Medulla oblongata (tissue), 1 donor: ENCODE measurements at regions not wholly inside any gene's neighbourhood (a gene's known extent, or its start where the extent isn't known, plus 50 kb on each side); places are given as distances from the start of the nearest gene placed in this dataset.
A peak's percentile ranks its signal among the peaks of the same experiment; 100 is the strongest.
"Not testable (repeated sequence)": the region's sequence is repeated elsewhere in the genome, so short reads cannot be mapped to it uniquely, and the experiment has no call there.

ENCODE experiments used
- DNase-seq: peaks from one replicate; pipeline ENCODE4 v3.0.0-alpha.2; 2015; ENCODE audit errors: extremely low spot score

GRCh38 chr7:56466607-56467525 is 350.6 kb upstream of the NUPR2 start:
- DNase-seq: not testable (repeated sequence)

DNA sequence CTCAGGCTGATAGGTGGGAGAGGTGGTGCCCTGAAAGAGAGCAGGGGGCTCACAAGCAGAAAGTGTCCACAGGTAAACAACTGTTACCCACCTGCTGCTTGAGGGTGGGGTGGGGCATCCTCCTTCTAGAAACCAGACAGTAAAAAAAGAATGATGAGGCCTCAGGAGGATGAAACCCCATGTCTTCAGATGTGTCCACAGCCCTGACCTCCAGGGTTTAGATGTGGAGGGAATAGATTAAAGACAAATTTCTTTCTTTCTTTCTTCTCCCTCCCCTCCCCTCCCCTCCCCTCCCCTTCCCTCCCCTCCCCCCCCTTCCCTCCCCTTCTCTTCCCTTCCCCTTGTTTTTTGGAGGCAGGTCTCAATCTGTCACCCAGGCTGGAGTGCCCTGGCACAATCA is 333.5 kb upstream of the NUPR2 start:
- no peak for DNase-seq

GRCh38 chr7:56447864-56448693 is 331.9 kb upstream of the NUPR2 start:
- DNase-seq: peak; percentile 7

DNA sequence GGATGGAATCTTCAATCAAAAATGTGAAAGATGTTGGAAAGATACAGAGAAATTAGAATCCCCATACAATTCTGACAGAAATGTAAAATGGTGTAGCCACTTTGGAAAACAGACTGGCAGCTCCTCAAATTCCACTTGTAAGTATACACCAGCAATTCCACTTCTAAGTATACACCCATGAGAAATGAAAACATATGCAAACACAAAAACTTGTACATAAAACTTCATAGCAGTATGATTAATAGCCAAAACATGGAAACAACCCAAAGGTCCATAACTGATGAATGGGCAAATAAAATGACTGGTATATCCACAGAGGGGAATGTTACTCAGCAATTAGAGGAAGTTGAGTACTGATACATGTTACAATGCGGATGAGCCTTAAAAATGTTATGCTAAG is 304.3 kb upstream of the NUPR2 start:
- DNase-seq: not testable (repeated sequence)

DNA sequence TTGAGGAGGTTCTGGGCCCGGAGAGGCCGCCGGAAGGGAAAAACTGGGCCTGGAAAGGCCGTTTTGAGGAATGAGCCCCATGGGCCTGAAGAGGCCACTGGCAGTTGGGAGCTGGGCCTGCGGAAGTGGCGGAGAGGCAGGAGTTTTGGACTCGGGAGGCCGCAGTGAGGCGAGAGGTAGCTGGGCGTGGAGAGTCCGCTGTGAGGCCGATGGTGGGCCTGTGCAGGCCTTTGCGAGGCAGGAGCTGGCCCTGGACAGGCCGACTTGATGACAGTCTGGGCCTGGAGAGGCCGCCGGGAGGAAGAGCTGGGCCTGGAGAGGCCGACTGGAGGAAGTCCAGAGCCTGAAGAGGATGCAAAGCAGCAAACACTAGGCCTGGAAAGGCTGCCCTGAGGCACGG is 259.0 kb upstream of the NUPR2 start:
- no peak for DNase-seq

DNA sequence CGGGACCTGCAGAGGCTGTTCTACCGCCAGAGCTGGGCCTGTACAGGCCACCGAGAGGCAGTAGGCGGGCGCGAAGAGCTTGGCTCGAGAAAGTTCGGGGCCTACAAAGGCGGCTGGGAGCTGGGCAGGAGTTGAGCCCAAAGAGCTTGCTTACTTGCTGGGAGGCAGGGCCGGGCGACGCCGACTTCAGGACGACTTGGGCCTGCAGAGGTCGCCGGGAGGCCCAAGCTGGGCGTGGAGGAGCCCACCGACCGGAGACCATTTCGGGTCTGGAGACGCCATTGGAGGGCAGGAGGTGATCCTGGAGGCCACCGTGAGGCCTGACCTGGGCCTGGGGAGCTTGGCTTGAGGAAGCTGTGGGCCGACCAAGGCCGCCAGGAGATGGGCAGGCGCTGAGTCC is 258.4 kb upstream of the NUPR2 start:
- not testable (repeated sequence) for DNase-seq

DNA sequence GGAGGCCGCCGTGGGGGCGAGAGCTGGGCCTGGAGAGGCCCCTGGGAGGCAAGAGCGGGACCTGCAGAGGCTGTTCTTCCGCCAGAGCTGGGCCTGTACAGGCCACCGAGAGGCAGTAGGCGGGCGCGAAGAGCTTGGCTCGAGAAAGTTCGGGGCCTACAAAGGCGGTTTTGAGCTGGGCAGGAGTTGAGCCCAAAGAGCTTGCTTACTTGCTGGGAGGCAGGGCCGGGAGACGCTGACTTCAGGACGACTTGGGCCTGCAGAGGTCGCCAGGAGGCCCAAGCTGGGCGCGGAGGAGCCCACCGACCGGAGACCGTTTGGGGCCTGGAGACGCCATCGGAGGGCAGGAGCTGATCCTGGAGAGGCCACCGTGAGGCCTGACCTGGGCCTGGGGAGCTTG is 257.1 kb upstream of the NUPR2 start:
- DNase-seq: not testable (repeated sequence)

- DNase-seq: not testable (repeated sequence)
These were observed 255.6 kb upstream of the NUPR2 start for GRCh38 chr7:56371792-56372191.

DNA sequence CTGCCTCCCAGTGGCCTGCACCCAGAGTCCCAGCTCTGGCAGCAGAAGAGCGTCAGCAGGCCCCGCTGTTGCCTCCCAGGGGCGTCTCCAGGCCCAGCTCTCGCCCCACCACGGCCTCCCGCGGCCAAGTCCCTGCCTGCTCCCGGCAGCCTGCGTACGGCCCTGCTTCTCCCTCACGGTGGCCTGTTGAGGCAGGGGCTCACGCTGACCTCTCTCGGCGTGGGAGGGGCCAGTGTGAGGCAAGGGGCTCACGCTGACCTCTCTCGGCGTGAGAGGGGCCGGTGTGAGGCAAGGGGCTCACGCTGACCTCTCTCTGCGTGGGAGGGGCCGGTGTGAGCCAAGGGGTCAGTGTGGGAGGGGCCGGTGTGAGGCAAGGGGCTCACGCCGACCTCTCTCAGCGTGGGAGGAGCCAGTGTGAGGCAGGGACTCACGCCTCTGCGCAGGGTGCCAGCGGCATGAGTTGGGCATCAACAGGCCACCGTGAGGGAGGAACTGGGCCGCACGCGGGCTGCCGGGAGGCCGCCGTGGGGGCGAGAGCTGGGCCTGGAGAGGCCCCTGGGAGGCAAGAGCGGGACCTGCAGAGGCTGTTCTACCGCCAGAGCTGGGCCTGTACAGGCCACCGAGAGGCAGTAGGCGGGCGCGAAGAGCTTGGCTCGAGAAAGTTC is 254.1 kb upstream of the NUPR2 start:
- not testable (repeated sequence) for DNase-seq

DNA sequence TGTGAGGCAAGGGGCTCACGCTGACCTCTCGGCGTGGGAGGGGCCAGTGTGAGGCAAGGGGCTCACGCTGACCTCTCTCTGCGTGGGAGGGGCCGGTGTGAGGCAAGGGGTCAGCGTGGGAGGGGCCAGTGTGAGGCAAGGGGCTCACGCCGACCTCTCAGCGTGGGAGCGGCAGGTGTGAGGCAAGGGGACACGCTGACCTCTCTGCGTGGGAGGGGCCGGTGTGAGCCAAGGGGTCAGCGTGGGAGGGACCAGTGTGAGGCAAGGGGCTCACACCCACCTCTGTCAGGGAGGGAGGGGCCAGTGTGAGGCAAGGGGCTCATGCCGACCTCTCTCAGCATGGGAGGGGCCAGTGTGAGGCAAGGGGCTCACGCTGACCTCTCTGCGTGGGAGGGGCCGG is 251.7 kb upstream of the NUPR2 start:
- DNase-seq: not testable (repeated sequence)

- not testable (repeated sequence) for DNase-seq
These were observed 251.2 kb upstream of the NUPR2 start for GRCh38 chr7:56367411-56367810.

GRCh38 chr7:56366701-56367100 is 250.5 kb upstream of the NUPR2 start:
- not testable (repeated sequence) for DNase-seq

DNA sequence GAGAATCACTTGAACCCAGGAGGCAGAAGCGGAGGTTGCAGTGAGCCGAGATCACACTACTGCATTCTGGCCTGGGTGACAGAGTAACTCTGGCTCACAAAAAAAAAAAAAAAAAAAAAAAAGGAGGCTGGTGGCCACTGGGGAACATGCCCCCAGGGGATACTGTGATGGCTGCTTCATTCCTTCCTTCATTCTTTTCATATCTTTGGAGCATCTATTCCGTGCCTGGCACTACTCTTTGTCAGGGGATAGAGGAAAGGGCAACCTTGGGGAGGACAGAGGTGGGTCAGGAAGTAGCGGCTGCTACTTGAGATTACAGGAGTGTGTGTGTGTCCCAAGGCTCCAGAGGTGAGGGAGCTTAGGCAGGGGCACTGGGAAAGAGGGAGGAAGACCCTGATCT is 236.4 kb upstream of the NUPR2 start:
- DNase-seq: not testable (repeated sequence)

DNA sequence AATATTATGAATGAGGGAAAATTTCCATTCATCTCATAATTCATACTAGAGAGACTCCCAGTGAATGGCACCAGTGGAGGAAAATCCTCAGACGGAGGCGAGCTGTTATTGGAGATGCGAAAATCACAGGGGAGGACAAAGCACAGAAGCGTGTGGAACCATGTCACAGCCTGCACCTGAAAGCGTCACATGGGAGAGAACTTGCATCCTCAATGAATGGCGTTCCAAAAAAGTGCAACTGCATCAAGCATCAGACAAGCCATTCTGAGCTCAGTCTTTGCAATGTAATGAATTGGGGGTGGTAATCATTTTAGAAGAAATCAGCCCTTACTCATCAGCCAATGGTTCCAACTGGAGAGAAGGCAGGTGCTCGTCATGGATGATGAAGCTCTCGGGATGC is 235.0 kb upstream of the NUPR2 start:
- not testable (repeated sequence) for DNase-seq

DNA sequence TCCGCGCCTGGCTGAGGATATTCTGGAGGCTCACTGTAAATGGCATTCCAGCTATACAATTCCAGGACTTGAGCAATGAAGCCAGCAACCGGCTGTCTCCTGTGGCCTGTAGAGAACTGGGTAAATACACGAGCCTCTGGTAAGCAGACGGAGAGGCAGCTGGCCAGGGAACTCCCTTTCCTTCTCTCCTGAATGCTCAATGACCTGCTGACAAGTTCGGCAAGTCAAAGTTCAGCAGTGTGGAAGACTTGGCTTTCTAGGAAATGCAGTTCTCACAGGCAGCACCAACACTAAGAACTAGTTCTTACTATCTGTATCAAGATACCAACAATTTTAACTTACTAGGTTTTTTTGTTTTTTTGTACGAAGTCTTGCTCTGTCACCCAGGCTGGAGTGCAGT is 232.1 kb upstream of the NUPR2 start:
- DNase-seq: not testable (repeated sequence)

GRCh38 chr7:56328327-56328726 is 212.1 kb upstream of the NUPR2 start:
- DNase-seq: not testable (repeated sequence)

DNA sequence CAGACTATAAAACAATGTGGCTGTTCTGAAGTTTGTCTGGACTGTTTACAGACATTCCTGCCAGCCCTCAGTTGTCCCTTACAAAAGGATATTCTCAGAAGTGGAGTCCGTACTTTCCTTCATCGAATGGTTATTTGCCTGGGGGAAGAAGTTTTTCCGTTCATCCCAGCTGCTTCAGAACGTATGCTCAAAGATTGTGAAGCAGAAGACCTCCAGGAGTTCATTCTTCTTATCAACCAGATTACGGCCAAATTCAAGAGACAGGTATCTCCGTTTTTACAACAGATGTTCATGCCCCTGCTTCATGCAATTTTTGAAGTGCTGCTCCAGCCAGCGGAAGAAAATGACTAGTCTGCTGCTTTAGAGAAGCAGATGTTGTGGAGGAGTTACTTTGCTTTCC is 174.3 kb upstream of the NUPR2 start:
- DNase-seq: no peak

DNA sequence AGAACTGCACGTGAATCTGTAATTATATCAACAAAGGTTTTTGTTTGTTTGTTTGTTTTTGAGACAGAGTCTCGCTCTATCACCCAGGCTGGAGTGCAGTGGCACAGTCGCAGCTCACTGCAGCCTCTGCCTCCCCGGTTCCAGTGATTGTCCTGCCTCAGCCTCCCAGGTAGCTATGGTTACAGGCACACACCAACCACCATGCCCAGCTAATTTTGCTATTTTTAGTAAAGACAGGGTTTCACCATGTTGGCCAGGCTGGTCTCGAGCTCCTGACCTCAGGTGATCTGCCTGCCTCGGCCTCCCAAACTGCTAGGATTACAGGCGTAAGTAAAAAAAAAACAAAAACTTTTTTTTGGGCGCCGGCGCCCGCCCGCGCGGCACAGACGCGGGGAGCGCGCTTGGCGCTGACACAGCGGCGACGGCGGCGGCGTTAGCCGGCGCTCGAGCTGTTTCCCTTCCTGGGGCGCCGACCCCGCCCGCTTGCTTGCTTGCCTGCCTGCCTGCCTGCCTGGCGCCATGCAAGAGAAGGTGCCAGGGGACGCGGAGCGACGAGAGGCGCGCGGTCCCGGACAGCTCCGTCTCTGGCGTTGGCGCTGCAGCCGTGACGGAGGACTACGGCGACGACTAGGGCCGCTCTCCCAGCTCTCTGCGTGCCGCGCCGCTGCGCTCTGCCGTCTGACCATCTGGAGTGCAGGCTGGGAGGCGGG is 171.4 kb upstream of the NUPR2 start:
- no peak for DNase-seq

GRCh38 chr7:56256108-56256507 is 139.9 kb upstream of the NUPR2 start:
- no peak for DNase-seq

- DNase-seq: no peak
These were observed 133.9 kb upstream of the NUPR2 start for GRCh38 chr7:56250135-56250534.

- DNase-seq: no peak
These were observed 113.4 kb upstream of the NUPR2 start for GRCh38 chr7:56229631-56230030.
